ENCODE measurements at regions not wholly inside any gene's neighbourhood (a gene's known extent, or its start where the extent isn't known, plus 50 kb on each side); places are given as distances from the start of the nearest gene placed in this dataset.

DNA sequence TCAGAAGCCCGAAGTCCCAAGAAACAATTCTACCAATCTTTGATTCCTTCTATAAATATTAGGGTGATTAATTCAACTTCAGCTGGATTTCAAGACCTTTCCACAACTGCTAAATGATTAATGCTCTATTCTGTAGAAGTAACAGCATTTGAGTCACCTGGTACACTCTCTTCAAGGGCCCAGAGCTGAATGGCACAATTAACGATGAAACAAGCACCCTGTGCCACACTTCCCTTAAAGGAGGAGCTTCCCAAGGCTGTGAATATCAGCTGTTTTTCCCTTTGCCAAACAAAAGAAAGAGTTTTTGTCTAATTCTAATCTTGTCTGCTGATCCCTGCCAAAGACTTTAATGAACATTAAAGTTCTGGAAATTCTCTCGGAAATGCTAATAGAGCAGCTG is 56.0 kb downstream of the BOD1L2 start:
- Histone ChIP-seq H3K9me3 (replicated peaks) (no peaks in the 10 kb centered on the region), H3K4me3 (no peak overlapping the region), H3K4me1 (no peaks in the 10 kb centered on the region), H3K36me3 (no peaks in the 10 kb centered on the region), H3K27me3 (no peaks in the 10 kb centered on the region), H3K27ac (no peak overlapping the region)
- no peak for DNase-seq

GRCh38 chr18:57205641-57206040 is 58.8 kb downstream of the BOD1L2 start:
- H3K36me3 ChIP-seq: no peaks in the 10 kb centered on the region
- no peak for DNase-seq
- H3K4me1 ChIP-seq: peaks cover 2% of the 10 kb centered on the region; the same call in 1 of the 2 replicates
- no peak overlapping the region for H3K4me3 ChIP-seq
- no peaks in the 10 kb centered on the region for H3K9me3 ChIP-seq (replicated peaks)
- H3K27ac ChIP-seq: no peak overlapping the region
- no peaks in the 10 kb centered on the region for H3K27me3 ChIP-seq

DNA sequence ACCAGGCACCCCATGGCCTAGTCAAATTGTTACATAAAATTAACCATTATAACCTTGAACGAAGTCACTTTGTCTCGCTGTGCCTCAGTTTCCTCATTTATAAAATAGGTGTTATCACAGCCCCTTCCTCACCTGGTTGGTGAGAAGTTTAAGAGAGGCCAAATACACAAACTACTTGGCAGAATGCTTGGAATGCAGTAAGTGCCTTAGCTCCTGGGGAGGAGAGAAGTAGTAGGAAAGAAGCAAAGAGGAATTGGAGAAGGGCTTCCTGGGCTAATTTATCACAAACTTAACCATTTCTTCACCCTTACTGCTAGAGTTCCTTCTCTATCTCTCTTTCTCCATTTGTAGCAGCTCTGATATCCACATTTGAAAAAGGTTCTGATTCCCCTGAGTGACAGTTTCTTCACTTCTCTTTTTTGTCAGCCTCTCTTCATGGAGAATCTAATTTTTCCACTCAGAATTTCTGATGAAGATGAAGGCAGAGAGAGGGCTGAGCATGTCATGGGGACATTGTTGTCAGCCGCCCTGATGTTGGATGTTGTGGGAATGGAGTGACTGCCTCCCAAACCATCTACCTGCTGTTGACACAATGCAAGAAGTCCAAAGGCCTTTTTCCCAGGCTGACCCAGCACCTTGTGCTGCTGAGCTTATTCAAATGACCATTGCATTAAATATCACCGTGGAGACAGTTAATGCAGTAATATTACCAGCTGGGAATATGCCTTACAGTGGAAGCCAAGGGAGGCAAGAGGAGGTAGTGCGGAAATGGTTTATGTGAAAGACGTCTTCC is 60.4 kb downstream of the BOD1L2 start:
- peaks cover 2% of the 10 kb centered on the region; the same call in 1 of the 2 replicates for H3K4me1 ChIP-seq
- DNase-seq: no peak
- H3K27me3 ChIP-seq: no peaks in the 10 kb centered on the region
- H3K4me3 ChIP-seq: no peak overlapping the region
- no peak overlapping the region for H3K27ac ChIP-seq
- no peaks in the 10 kb centered on the region for H3K36me3 ChIP-seq
- H3K9me3 ChIP-seq (replicated peaks): no peaks in the 10 kb centered on the region

DNA sequence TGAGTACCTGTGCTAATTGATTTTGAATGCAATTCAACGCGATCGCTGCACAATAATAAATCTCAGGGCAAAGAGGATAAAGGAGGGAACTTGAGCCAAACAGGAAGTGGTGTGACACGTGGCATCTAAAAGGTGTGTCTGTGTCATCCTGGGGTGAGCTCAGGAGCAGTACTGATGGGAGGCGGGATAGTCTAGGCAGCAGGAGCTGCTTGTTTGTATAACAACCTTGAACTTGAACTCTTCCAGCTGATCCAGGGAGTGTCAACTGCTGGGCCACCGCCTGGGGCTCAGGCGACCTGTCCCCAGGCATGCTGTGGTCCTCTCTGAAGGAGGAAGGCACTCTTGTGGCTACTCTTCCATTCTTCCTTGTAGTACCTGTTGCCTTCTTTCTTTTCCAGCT is 61.2 kb downstream of the BOD1L2 start:
- H3K4me3 ChIP-seq: no peak overlapping the region
- H3K9me3 ChIP-seq (replicated peaks): no peaks in the 10 kb centered on the region
- no peaks in the 10 kb centered on the region for H3K36me3 ChIP-seq
- H3K27me3 ChIP-seq: no peaks in the 10 kb centered on the region
- peaks cover 2% of the 10 kb centered on the region; the same call in 1 of the 2 replicates for H3K4me1 ChIP-seq
- H3K27ac ChIP-seq: no peak overlapping the region
- no peak for DNase-seq

GRCh38 chr18:57209713-57210106 is 62.8 kb downstream of the BOD1L2 start:
- Histone ChIP-seq H3K4me3 (no peak overlapping the region), H3K27me3 (no peaks in the 10 kb centered on the region), H3K9me3 (replicated peaks) (no peaks in the 10 kb centered on the region), H3K36me3 (no peaks in the 10 kb centered on the region), H3K27ac (no peak overlapping the region), H3K4me1 (peaks cover 2% of the 10 kb centered on the region; the same call in 1 of the 2 replicates)
- no peak for DNase-seq

GRCh38 chr18:57210107-57210715 is 63.3 kb downstream of the BOD1L2 start:
- no peaks in the 10 kb centered on the region for H3K9me3 ChIP-seq (replicated peaks)
- DNase-seq: peak; percentile 24 to 31
- no peaks in the 10 kb centered on the region for H3K36me3 ChIP-seq
- H3K27ac ChIP-seq: no peak overlapping the region
- peaks cover 2% of the 10 kb centered on the region; the same call in 1 of the 2 replicates for H3K4me1 ChIP-seq
- no peak overlapping the region for H3K4me3 ChIP-seq
- H3K27me3 ChIP-seq: no peaks in the 10 kb centered on the region

- Histone ChIP-seq H3K4me3 (no peak overlapping the region), H3K9me3 (replicated peaks) (no peaks in the 10 kb centered on the region), H3K36me3 (no peaks in the 10 kb centered on the region), H3K27ac (no peak overlapping the region), H3K27me3 (no peaks in the 10 kb centered on the region), H3K4me1 (peaks cover 2% of the 10 kb centered on the region; the same call in 1 of the 2 replicates)
- DNase-seq: no peak
Measured at GRCh38 chr18:57210716-57211411, 64.0 kb downstream of the BOD1L2 start.

DNA sequence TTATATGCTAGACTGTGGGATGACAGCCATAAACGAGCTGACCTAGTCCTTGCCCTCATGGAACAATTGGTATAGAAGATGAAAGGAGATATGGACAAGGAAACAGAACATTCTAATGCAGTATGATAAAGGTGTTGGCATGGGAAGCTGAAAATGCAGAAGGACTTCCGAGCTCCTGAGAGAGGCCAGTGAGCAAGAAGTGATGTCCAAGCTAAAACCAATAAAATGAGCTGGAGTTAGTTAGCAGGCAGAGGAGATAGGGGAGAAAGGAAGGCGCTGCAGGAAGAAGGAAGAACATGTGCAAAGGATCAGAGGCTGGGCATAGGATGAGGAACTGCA is 64.5 kb downstream of the BOD1L2 start:
- no peak overlapping the region for H3K4me3 ChIP-seq
- H3K9me3 ChIP-seq (replicated peaks): no peaks in the 10 kb centered on the region
- peaks cover 2% of the 10 kb centered on the region; the same call in 1 of the 2 replicates for H3K4me1 ChIP-seq
- no peaks in the 10 kb centered on the region for H3K36me3 ChIP-seq
- H3K27me3 ChIP-seq: no peaks in the 10 kb centered on the region
- H3K27ac ChIP-seq: no peak overlapping the region
- no peak for DNase-seq

- Histone ChIP-seq H3K4me3 (no peak overlapping the region), H3K36me3 (no peaks in the 10 kb centered on the region)
- no peak for DNase-seq
Measured at GRCh38 chr18:57211776-57212175, 64.9 kb downstream of the BOD1L2 start.

GRCh38 chr18:57212678-57213077 is 65.8 kb downstream of the BOD1L2 start:
- no peaks in the 10 kb centered on the region for H3K9me3 ChIP-seq (replicated peaks)
- H3K27me3 ChIP-seq: no peaks in the 10 kb centered on the region
- DNase-seq: no peak
- H3K4me1 ChIP-seq: peaks cover 2% of the 10 kb centered on the region; the same call in 1 of the 2 replicates
- H3K4me3 ChIP-seq: no peak overlapping the region
- H3K36me3 ChIP-seq: no peaks in the 10 kb centered on the region
- H3K27ac ChIP-seq: no peak overlapping the region

More at GRCh38 chr18:57211776-57212175, 64.9 kb downstream of the BOD1L2 start:
- no peak overlapping the region for H3K27ac ChIP-seq
- H3K9me3 ChIP-seq (replicated peaks): no peaks in the 10 kb centered on the region
- peaks cover 2% of the 10 kb centered on the region; the same call in 1 of the 2 replicates for H3K4me1 ChIP-seq
- H3K27me3 ChIP-seq: no peaks in the 10 kb centered on the region

DNA sequence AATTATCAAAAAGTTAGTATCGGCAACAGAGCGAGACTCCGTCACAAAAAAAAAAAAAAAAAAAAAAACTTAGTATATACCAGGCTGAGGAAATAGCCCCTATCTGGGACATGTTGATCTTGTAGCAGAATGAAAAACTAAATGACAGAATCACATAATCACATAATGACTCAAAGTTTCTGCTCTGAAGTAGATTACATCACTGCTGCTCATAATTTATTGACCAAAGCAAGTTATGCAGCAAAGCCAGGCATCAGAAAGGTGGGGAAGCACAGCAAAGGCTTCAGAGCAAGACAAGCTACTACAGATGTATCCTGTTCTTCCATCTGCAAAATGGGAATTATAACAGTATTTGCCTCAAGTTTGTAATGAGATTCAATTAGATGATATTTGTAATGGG is 68.1 kb downstream of the BOD1L2 start:
- no peak for DNase-seq
- H3K27me3 ChIP-seq: no peaks in the 10 kb centered on the region
- no peaks in the 10 kb centered on the region for H3K9me3 ChIP-seq (replicated peaks)
- H3K36me3 ChIP-seq: no peaks in the 10 kb centered on the region
- H3K27ac ChIP-seq: no peak overlapping the region
- H3K4me3 ChIP-seq: no peak overlapping the region
- peaks cover 2% of the 10 kb centered on the region; the same call in 1 of the 2 replicates for H3K4me1 ChIP-seq

DNA sequence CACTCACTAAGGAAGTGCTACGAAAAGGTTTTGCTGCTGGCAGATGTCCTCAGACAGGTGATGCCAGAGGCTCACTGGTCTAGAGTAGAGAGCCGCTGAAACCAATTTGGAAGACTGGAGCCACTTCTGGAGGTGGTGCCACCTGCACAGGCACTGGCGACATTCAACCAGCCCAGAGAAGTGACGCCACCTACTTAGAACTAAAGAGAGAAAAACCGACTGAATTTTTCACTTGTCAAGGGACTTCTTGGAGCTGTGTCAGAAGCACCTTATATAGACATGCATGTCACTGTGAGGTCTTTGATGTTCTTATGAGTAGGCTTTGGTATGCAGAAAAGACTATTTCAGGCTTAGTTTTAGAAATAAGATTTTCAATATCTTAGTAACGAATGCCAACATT is 71.4 kb downstream of the BOD1L2 start:
- DNase-seq: no peak
- H3K4me3 ChIP-seq: no peak overlapping the region
- no peak overlapping the region for H3K27ac ChIP-seq
- no peaks in the 10 kb centered on the region for H3K4me1 ChIP-seq
- H3K27me3 ChIP-seq: no peaks in the 10 kb centered on the region
- no peaks in the 10 kb centered on the region for H3K36me3 ChIP-seq
- H3K9me3 ChIP-seq (replicated peaks): no peaks in the 10 kb centered on the region

DNA sequence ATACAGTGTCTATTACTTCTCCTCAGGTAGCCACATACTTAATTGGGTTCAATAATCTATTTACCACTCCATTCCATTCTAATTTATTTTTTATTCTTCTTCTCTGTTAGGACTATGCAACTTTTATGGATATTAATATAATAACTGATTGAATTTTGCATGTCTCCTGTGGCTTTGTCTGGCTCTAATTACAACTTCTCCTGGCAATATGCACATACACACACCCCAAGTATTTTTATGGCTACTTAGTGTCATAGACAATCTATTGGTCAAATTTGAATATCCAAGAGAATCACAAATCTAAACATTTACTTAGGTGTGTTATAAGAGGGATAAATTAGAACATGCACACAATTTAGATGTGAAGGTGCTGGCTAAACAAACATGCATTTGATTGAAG is 73.1 kb downstream of the BOD1L2 start:
- Histone ChIP-seq H3K27me3 (no peaks in the 10 kb centered on the region), H3K4me3 (no peak overlapping the region)

GRCh38 chr18:57220480-57220879 is 73.6 kb downstream of the BOD1L2 start:
- H3K4me1 ChIP-seq: no peaks in the 10 kb centered on the region
- H3K36me3 ChIP-seq: no peaks in the 10 kb centered on the region
- H3K4me3 ChIP-seq: no peak overlapping the region
- no peak overlapping the region for H3K27ac ChIP-seq
- no peaks in the 10 kb centered on the region for H3K9me3 ChIP-seq (replicated peaks)
- DNase-seq: no peak
- H3K27me3 ChIP-seq: no peaks in the 10 kb centered on the region

More for the DNA sequence above, 73.1 kb downstream of the BOD1L2 start:
- Histone ChIP-seq H3K4me1 (no peaks in the 10 kb centered on the region), H3K9me3 (replicated peaks) (no peaks in the 10 kb centered on the region), H3K27ac (no peak overlapping the region), H3K36me3 (no peaks in the 10 kb centered on the region)
- no peak for DNase-seq

GRCh38 chr18:57220930-57221483 is 74.1 kb downstream of the BOD1L2 start:
- Histone ChIP-seq H3K9me3 (replicated peaks) (no peaks in the 10 kb centered on the region), H3K4me3 (no peak overlapping the region), H3K27ac (no peak overlapping the region), H3K4me1 (no peaks in the 10 kb centered on the region), H3K36me3 (no peaks in the 10 kb centered on the region), H3K27me3 (no peaks in the 10 kb centered on the region)
- no peak for DNase-seq

Measured in SJCRH30 (cell line).